Naive B cell (primary cell): ENCODE measurements at regions not wholly inside any gene's neighbourhood (a gene's known extent, or its start where the extent isn't known, plus 50 kb on each side); places are given as distances from the start of the nearest gene placed in this dataset.

Experiments
- ATAC-seq, 2 donors: fragments of 150-1000 bp; cut with Tn5 transposase; 2 replicates each; pipeline ENCODE4 v1.10.0; 2021; ENCODE audit warnings: low read depth in 2 of 2, mild to moderate bottlenecking in 2 of 2, moderate library complexity in 2 of 2
- DNase-seq: peaks from one replicate; pipeline ENCODE4 v3.0.0; 2022
- H3K27ac Mint-ChIP-seq, 6 donors: one replicate each; pipeline ENCODE4 v1.8.0; 2020 to 2022; ENCODE audit warnings: mild to moderate bottlenecking in 6 of 6, mixed read lengths in 6 of 6, moderate library complexity in 5 of 6, inconsistent platforms in 2 of 6
- H3K27me3 Mint-ChIP-seq, 3 donors: one replicate each; pipeline ENCODE4 v1.8.0; 2021 to 2022; ENCODE audit warnings: mixed read lengths in 3 of 3, mild to moderate bottlenecking in 1 of 3
- H3K36me3 Mint-ChIP-seq, 2 donors: one replicate each; pipeline ENCODE4 v1.8.0; 2020 to 2022; ENCODE audit warnings: mixed read lengths in 2 of 2, inconsistent platforms in 1 of 2, mild to moderate bottlenecking in 1 of 2
- H3K4me1 Mint-ChIP-seq, 3 donors: one replicate each; pipeline ENCODE4 v1.8.0; 2020 to 2022; ENCODE audit warnings: mixed read lengths in 3 of 3, inconsistent platforms in 1 of 3, mild to moderate bottlenecking in 1 of 3, moderate library complexity in 1 of 3
- H3K4me3 Mint-ChIP-seq, 8 donors: one replicate each; pipeline ENCODE4 v1.8.0; 2020 to 2022; ENCODE audit warnings: mild to moderate bottlenecking in 8 of 8, mixed read lengths in 8 of 8, moderate library complexity in 8 of 8, inconsistent platforms in 2 of 8
- H3K9me3 Mint-ChIP-seq, 7 donors: one replicate each; pipeline ENCODE4 v1.8.0; 2020 to 2022; ENCODE audit warnings: mixed read lengths in 7 of 7, mild to moderate bottlenecking in 5 of 7, inconsistent platforms in 2 of 7, moderate library complexity in 1 of 7

- H3K27me3 Mint-ChIP-seq: no peaks in the 10 kb centered on the region
- H3K9me3 Mint-ChIP-seq: peaks cover 0 to 3% (median 0%) of the 10 kb centered on the region in 7 donors
- ATAC-seq: no peak
- no peak overlapping the region for H3K27ac Mint-ChIP-seq
- DNase-seq: no peak
- no peaks in the 10 kb centered on the region for H3K36me3 Mint-ChIP-seq
- H3K4me1 Mint-ChIP-seq: no peaks in the 10 kb centered on the region
- no peak overlapping the region for H3K4me3 Mint-ChIP-seq
Measured at GRCh38 chr2:184206045-184206444, 392.3 kb upstream of the ZNF804A start.

- no peaks in the 10 kb centered on the region for H3K27me3 Mint-ChIP-seq
- H3K36me3 Mint-ChIP-seq: no peaks in the 10 kb centered on the region
- no peak overlapping the region for H3K27ac Mint-ChIP-seq
- ATAC-seq (no peak), DNase-seq (no peak)
- H3K9me3 Mint-ChIP-seq: peaks cover 0 to 12% (median 3%) of the 10 kb centered on the region in 7 donors
- no peak overlapping the region for H3K4me3 Mint-ChIP-seq
- H3K4me1 Mint-ChIP-seq: no peaks in the 10 kb centered on the region
Measured at GRCh38 chr2:184210329-184210728, 388.0 kb upstream of the ZNF804A start.

- H3K36me3 Mint-ChIP-seq: no peaks in the 10 kb centered on the region
- H3K27me3 Mint-ChIP-seq: no peaks in the 10 kb centered on the region
- H3K27ac Mint-ChIP-seq: no peak overlapping the region
- no peak overlapping the region for H3K4me3 Mint-ChIP-seq
- ATAC-seq: no peak
- no peaks in the 10 kb centered on the region for H3K4me1 Mint-ChIP-seq
- H3K9me3 Mint-ChIP-seq: peaks cover 0 to 20% (median 12%) of the 10 kb centered on the region in 7 donors
- DNase-seq: no peak
Measured at GRCh38 chr2:184215745-184216144, 382.6 kb upstream of the ZNF804A start.

- H3K36me3 Mint-ChIP-seq: no peaks in the 10 kb centered on the region
- no peak overlapping the region for H3K27ac Mint-ChIP-seq
- no peak overlapping the region for H3K4me3 Mint-ChIP-seq
- DNase-seq (no peak), ATAC-seq (no peak)
- peaks cover 0 to 5% (median 0%) of the 10 kb centered on the region in 7 donors for H3K9me3 Mint-ChIP-seq
- no peaks in the 10 kb centered on the region for H3K4me1 Mint-ChIP-seq
- H3K27me3 Mint-ChIP-seq: no peaks in the 10 kb centered on the region
Measured at GRCh38 chr2:184256611-184257010, 341.7 kb upstream of the ZNF804A start.

- Mint-ChIP-seq H3K4me1 (no peaks in the 10 kb centered on the region), H3K4me3 (no peak overlapping the region), H3K27ac (no peak overlapping the region), H3K36me3 (no peaks in the 10 kb centered on the region), H3K27me3 (no peaks in the 10 kb centered on the region), H3K9me3 (peaks cover 0 to 3% (median 0%) of the 10 kb centered on the region in 7 donors)
- no peak for ATAC-seq
- DNase-seq: no peak
Measured at GRCh38 chr2:184261331-184261730, 337.0 kb upstream of the ZNF804A start.

- H3K4me1 Mint-ChIP-seq: no peaks in the 10 kb centered on the region
- H3K36me3 Mint-ChIP-seq: no peaks in the 10 kb centered on the region
- peak overlapping the region in 1 of 6 donors; percentile 27 for H3K27ac Mint-ChIP-seq
- no peak for DNase-seq
- no peak overlapping the region for H3K4me3 Mint-ChIP-seq
- H3K27me3 Mint-ChIP-seq: no peaks in the 10 kb centered on the region
- H3K9me3 Mint-ChIP-seq: peaks cover 0 to 3% (median 0%) of the 10 kb centered on the region in 7 donors
- ATAC-seq: no peak
Measured at GRCh38 chr2:184261818-184262217, 336.5 kb upstream of the ZNF804A start.

GRCh38 chr2:184268900-184269477 is 329.3 kb upstream of the ZNF804A start:
- H3K27ac Mint-ChIP-seq: no peak overlapping the region
- H3K4me1 Mint-ChIP-seq: no peaks in the 10 kb centered on the region
- H3K36me3 Mint-ChIP-seq: no peaks in the 10 kb centered on the region
- DNase-seq (no peak), ATAC-seq (no peak)
- no peaks in the 10 kb centered on the region for H3K27me3 Mint-ChIP-seq
- peaks cover 0 to 10% (median 3%) of the 10 kb centered on the region in 7 donors for H3K9me3 Mint-ChIP-seq
- H3K4me3 Mint-ChIP-seq: no peak overlapping the region

- Mint-ChIP-seq H3K4me1 (no peaks in the 10 kb centered on the region), H3K4me3 (no peak overlapping the region), H3K27ac (no peak overlapping the region), H3K9me3 (peaks cover 0 to 10% (median 3%) of the 10 kb centered on the region in 7 donors), H3K27me3 (no peaks in the 10 kb centered on the region), H3K36me3 (no peaks in the 10 kb centered on the region)
- ATAC-seq: no peak
- no peak for DNase-seq
Measured at GRCh38 chr2:184270660-184271059, 327.7 kb upstream of the ZNF804A start.

- H3K36me3 Mint-ChIP-seq: no peaks in the 10 kb centered on the region
- peaks cover 0 to 10% (median 0%) of the 10 kb centered on the region in 7 donors for H3K9me3 Mint-ChIP-seq
- H3K27ac Mint-ChIP-seq: no peak overlapping the region
- ATAC-seq (no peak), DNase-seq (no peak)
- H3K4me1 Mint-ChIP-seq: no peaks in the 10 kb centered on the region
- no peaks in the 10 kb centered on the region for H3K27me3 Mint-ChIP-seq
- no peak overlapping the region for H3K4me3 Mint-ChIP-seq
Measured at GRCh38 chr2:184272056-184272455, 326.3 kb upstream of the ZNF804A start.

- DNase-seq (no peak), ATAC-seq (no peak)
- H3K4me3 Mint-ChIP-seq: no peak overlapping the region
- no peaks in the 10 kb centered on the region for H3K27me3 Mint-ChIP-seq
- H3K36me3 Mint-ChIP-seq: no peaks in the 10 kb centered on the region
- no peaks in the 10 kb centered on the region for H3K4me1 Mint-ChIP-seq
- H3K27ac Mint-ChIP-seq: no peak overlapping the region
- H3K9me3 Mint-ChIP-seq: no peaks in the 10 kb centered on the region
Measured at GRCh38 chr2:184294831-184295230, 303.5 kb upstream of the ZNF804A start.

- Mint-ChIP-seq H3K4me1 (no peaks in the 10 kb centered on the region), H3K4me3 (no peak overlapping the region), H3K27ac (no peak overlapping the region), H3K9me3 (no peaks in the 10 kb centered on the region), H3K27me3 (no peaks in the 10 kb centered on the region), H3K36me3 (no peaks in the 10 kb centered on the region)
- ATAC-seq (no peak), DNase-seq (no peak)
Measured at GRCh38 chr2:184297085-184297484, 301.2 kb upstream of the ZNF804A start.

- Mint-ChIP-seq H3K27ac (no peak overlapping the region), H3K9me3 (peaks cover 0 to 2% (median 0%) of the 10 kb centered on the region in 7 donors), H3K27me3 (no peaks in the 10 kb centered on the region), H3K4me3 (no peak overlapping the region), H3K36me3 (no peaks in the 10 kb centered on the region), H3K4me1 (no peaks in the 10 kb centered on the region)
- ATAC-seq (no peak), DNase-seq (no peak)
Measured at GRCh38 chr2:184302506-184302905, 295.8 kb upstream of the ZNF804A start.

GRCh38 chr2:184304006-184304405 is 294.3 kb upstream of the ZNF804A start:
- Mint-ChIP-seq H3K9me3 (peaks cover 0 to 3% (median 0%) of the 10 kb centered on the region in 7 donors), H3K4me1 (no peaks in the 10 kb centered on the region)

GRCh38 chr2:184305105-184305504 is 293.2 kb upstream of the ZNF804A start:
- Mint-ChIP-seq H3K36me3 (no peaks in the 10 kb centered on the region), H3K9me3 (peaks cover 0 to 3% (median 0%) of the 10 kb centered on the region in 7 donors), H3K27ac (no peak overlapping the region), H3K27me3 (no peaks in the 10 kb centered on the region), H3K4me1 (no peaks in the 10 kb centered on the region), H3K4me3 (no peak overlapping the region)
- no peak for ATAC-seq
- DNase-seq: no peak

More at GRCh38 chr2:184304006-184304405, 294.3 kb upstream of the ZNF804A start:
- Mint-ChIP-seq H3K4me3 (no peak overlapping the region), H3K27me3 (no peaks in the 10 kb centered on the region), H3K36me3 (no peaks in the 10 kb centered on the region), H3K27ac (no peak overlapping the region)
- no peak for ATAC-seq
- no peak for DNase-seq

- H3K36me3 Mint-ChIP-seq: no peaks in the 10 kb centered on the region
- ATAC-seq (no peak), DNase-seq (no peak)
- H3K4me3 Mint-ChIP-seq: no peak overlapping the region
- no peaks in the 10 kb centered on the region for H3K4me1 Mint-ChIP-seq
- no peak overlapping the region for H3K27ac Mint-ChIP-seq
- no peaks in the 10 kb centered on the region for H3K27me3 Mint-ChIP-seq
- peaks cover 0 to 3% (median 0%) of the 10 kb centered on the region in 7 donors for H3K9me3 Mint-ChIP-seq
Measured at GRCh38 chr2:184308706-184309105, 289.6 kb upstream of the ZNF804A start.
